ENCODE measurements at regions not wholly inside any gene's neighbourhood (a gene's known extent, or its start where the extent isn't known, plus 50 kb on each side); places are given as distances from the start of the nearest gene placed in this dataset.
"Not testable (repeated sequence)": the region's sequence is repeated elsewhere in the genome, so short reads cannot be mapped to it uniquely, and the experiment has no call there.

DNA sequence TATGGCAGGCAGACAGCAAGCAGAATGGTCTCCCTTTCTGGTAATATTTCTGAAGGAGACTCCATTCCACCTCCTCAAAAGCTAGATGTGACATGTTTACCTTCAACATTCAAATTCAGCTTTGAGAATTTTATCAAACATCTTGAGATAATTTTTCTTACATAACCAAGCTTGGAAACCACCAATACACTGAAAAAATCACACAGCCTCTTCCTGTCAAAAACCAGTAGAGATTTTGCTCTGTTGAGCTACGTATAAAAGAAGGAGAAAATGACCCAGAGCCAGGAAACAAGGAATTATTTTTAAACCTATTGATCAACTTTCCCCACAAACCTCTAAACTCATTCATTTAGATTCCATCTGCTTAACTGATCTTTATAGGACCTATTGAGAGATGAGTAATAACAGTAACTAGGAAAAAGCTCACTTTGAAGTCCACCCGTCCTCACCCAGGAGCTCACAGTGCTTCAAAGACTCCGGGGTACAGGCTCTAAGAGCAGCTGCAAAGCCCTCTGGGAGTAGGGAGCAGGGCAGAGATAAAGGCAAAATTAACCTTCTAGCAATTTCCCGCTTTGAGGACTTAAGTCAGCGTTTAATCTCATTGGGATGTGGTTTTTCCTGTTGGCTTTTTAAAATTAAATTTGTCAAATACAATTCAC lies 318.2 kb upstream of the RASGEF1B start:
- H3K27ac ChIP-seq (ENCODE audit: low read length) = no peak overlapping the region
- no peaks in the 10 kb centered on the region for H3K27me3 ChIP-seq (ENCODE audit: control insufficient read depth, insufficient read depth)
- ATAC-seq = no peak
- H3K4me3 ChIP-seq (ENCODE audit: low read length) = no peak overlapping the region
- H3K4me1 ChIP-seq (ENCODE audit: control insufficient read depth, insufficient read depth, low read length) = no peaks in the 10 kb centered on the region
- intact Hi-C loops (cut with DNase I) = no loop called here
- DNase-seq = no peak
- 73% methylated on average over 5 of the region's 5 CpGs for WGBS
- no peaks in the 10 kb centered on the region for H3K9me3 ChIP-seq (ENCODE audit: control insufficient read depth, low read length)

DNA sequence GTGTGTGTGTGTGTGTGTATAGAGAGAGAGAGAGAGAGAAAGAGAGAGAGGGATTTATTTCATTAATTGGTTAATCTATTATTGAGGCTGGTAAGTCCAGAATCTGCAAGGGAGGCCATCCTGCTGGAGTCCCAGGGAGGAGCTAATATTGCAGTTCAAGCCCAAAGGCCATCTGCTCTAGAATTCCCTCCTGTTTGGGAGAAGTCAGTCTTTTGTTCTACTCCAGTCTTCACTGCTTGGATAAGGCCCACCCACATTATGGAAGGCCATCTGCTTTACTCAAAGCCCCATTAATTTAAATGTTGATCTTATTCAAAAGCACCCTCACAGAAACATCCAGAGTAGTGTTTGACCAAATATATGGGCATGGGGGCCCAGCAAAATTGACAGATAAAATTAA lies 317.5 kb upstream of the RASGEF1B start:
- Histone ChIP-seq H3K4me3 (ENCODE audit: low read length) (no peak overlapping the region), H3K27ac (ENCODE audit: low read length) (no peak overlapping the region), H3K9me3 (ENCODE audit: control insufficient read depth, low read length) (no peaks in the 10 kb centered on the region), H3K4me1 (ENCODE audit: control insufficient read depth, insufficient read depth, low read length) (no peaks in the 10 kb centered on the region), H3K27me3 (ENCODE audit: control insufficient read depth, insufficient read depth) (no peaks in the 10 kb centered on the region)
- intact Hi-C loops (cut with DNase I) = no loop called here
- ATAC-seq = no peak
- no peak for DNase-seq

DNA sequence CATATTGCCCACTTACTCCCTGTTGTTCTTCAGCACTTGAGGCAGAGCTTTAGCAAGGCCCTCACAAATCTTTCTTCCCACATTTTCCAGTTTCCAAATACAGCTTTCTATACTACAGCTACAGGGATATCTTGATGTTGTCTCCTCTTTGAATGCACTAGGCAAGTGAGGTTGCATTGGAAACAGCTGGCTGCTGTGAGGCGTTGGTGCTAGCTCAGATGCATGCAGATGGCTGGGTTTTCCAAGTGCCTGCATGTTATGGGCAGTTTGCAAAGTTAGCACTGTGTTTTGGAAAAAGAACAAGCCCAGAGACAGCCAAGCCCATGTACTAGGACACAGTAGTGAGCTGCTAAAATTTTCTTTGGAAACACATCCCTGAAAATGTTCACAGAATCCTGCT lies 315.1 kb upstream of the RASGEF1B start:
- H3K27ac ChIP-seq (ENCODE audit: low read length) = no peak overlapping the region
- no peaks in the 10 kb centered on the region for H3K27me3 ChIP-seq (ENCODE audit: control insufficient read depth, insufficient read depth)
- H3K9me3 ChIP-seq (ENCODE audit: control insufficient read depth, low read length) = no peaks in the 10 kb centered on the region
- peak in 1 of 2 donors; percentile 16 for ATAC-seq
- intact Hi-C loops (cut with DNase I) = no loop called here
- WGBS = 83% methylated on average over 1 of the region's 1 CpG
- H3K4me3 ChIP-seq (ENCODE audit: low read length) = no peak overlapping the region
- DNase-seq = no peak
- H3K4me1 ChIP-seq (ENCODE audit: control insufficient read depth, insufficient read depth, low read length) = no peaks in the 10 kb centered on the region

DNA sequence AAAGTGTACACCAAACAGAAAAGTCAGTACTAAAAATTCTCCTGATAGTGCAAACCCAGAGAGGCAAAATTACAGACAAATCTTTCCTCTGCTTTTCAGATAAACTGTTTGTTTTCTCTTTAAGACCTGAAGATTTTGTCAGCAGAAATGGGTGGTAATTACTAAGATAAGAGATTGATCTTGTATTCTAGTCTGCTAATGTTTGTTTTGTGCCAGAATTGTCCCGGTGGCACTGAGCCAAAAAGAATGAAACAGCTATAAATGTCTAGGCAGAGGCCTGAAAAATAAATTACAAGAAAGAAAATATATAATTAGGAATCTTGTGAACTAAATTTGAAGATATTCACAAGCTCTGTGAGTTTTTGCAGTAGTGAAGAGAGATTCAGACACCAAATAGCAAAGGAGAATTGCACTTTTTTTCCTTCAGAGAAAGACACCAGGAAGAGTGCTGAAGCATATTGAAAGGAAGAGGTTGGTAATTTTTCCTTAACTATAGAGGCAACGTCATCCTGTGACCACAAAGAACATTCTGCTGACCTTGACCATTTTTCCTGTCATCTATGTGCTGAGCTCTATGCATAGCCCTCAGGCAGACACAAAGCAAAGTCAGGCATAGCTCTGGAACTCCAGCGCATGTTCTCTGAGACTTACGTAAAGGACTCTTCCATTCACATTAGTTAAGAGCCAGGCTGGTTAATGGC lies 314.5 kb upstream of the RASGEF1B start:
- H3K4me1 ChIP-seq (ENCODE audit: control insufficient read depth, insufficient read depth, low read length) = no peaks in the 10 kb centered on the region
- no peak overlapping the region for H3K4me3 ChIP-seq (ENCODE audit: low read length)
- intact Hi-C loops (cut with DNase I) = no loop called here
- 27% methylated on average over 4 of the region's 4 CpGs for WGBS
- DNase-seq = peak in 1 of 3 donors; percentile 28
- no peak overlapping the region for H3K27ac ChIP-seq (ENCODE audit: low read length)
- no peaks in the 10 kb centered on the region for H3K27me3 ChIP-seq (ENCODE audit: control insufficient read depth, insufficient read depth)
- ATAC-seq = peak in 1 of 2 donors; percentile 34
- no peaks in the 10 kb centered on the region for H3K9me3 ChIP-seq (ENCODE audit: control insufficient read depth, low read length)

DNA sequence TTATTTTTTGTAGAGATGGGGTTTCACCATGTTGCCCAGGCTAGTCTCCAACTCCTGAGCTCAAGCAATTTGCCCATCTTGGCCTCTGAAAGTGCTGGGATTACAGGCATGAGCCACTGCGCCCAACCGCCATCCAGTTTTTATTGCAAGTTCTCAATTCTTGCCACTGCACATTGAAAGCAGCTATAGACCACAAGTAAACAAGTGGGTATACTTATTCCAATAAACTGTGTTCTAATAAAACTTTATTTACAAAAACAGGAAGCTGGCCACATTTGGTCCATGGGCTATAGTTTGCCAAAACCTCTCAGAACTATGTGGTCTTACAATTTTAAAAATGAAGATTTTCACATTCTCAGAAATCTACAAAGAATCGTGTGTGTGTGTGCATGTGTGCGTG lies 313.6 kb upstream of the RASGEF1B start:
- Histone ChIP-seq H3K9me3 (ENCODE audit: control insufficient read depth, low read length) (no peaks in the 10 kb centered on the region), H3K27ac (ENCODE audit: low read length) (no peak overlapping the region), H3K4me1 (ENCODE audit: control insufficient read depth, insufficient read depth, low read length) (no peaks in the 10 kb centered on the region), H3K27me3 (ENCODE audit: control insufficient read depth, insufficient read depth) (no peaks in the 10 kb centered on the region), H3K4me3 (ENCODE audit: low read length) (no peak overlapping the region)
- 97% methylated on average over 4 of the region's 4 CpGs for WGBS
- intact Hi-C loops (cut with DNase I) = no loop called here
- DNase-seq = no peak
- ATAC-seq = no peak

DNA sequence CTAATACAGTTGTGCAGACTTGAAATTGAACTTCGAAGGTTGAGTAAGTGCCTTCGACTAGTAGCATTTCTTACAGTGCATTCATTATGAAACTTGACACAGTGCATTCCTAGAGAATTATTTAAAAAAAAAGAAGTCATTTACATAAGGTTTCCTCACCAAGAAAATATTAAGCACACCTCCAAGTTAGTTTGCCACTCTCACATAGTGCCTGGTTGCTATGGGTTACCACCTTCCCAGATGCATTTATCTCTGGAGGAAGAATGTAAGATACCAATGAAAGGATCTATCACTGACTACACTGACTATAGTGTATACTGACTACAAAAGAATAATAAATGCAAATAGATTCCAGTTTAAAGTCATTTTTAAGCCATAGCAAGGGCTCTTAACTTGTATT lies 311.9 kb upstream of the RASGEF1B start:
- Histone ChIP-seq H3K27me3 (ENCODE audit: control insufficient read depth, insufficient read depth) (no peaks in the 10 kb centered on the region), H3K27ac (ENCODE audit: low read length) (no peak overlapping the region), H3K4me1 (ENCODE audit: control insufficient read depth, insufficient read depth, low read length) (no peaks in the 10 kb centered on the region), H3K9me3 (ENCODE audit: control insufficient read depth, low read length) (no peaks in the 10 kb centered on the region), H3K4me3 (ENCODE audit: low read length) (no peak overlapping the region)
- DNase-seq (no peak), ATAC-seq (no peak)
- 96% methylated on average over 2 of the region's 2 CpGs for WGBS
- intact Hi-C loops (cut with DNase I) = no loop called here

DNA sequence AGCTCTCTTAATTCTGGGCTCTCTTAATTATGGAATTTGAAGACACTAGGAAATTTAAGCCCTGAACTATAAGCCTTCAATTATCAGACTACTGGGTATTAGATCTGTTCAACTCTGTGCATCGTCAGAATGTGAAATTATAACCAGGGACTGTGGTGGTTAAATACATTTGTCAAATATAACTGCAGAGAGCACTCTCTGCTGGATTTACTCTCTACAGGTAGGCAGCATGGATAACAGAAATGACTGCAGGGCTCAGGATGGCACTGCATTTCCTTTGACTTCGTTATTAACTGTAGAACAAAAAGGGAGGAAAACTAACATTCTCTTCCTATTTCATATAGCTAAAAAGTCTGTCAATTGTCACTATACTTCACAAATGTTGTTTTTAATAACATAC lies 310.1 kb upstream of the RASGEF1B start:
- Histone ChIP-seq H3K27ac (ENCODE audit: low read length) (no peak overlapping the region), H3K4me3 (ENCODE audit: low read length) (no peak overlapping the region), H3K9me3 (ENCODE audit: control insufficient read depth, low read length) (no peaks in the 10 kb centered on the region), H3K4me1 (ENCODE audit: control insufficient read depth, insufficient read depth, low read length) (no peaks in the 10 kb centered on the region), H3K27me3 (ENCODE audit: control insufficient read depth, insufficient read depth) (no peaks in the 10 kb centered on the region)
- WGBS = 74% methylated on average over 2 of the region's 2 CpGs
- intact Hi-C loops (cut with DNase I) = no loop called here
- DNase-seq (no peak), ATAC-seq (no peak)

DNA sequence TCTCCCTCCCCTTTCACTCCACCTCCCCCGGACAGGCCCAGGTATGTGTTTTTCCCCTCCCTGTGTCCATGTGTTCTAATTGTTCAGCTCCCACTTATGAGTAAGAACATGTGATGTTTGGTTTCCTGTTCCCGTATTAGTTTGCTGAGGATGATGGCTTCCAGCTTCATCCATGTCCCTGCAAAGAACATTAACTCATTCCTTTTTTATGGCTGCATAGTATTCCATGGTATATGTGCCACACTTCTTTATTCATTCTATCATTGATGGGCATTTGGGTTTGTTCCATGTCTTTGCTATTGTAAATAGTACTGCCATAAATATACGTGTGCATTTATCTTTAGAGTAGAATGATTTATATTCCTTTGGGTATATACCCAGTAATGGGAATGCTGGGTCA lies 306.0 kb upstream of the RASGEF1B start:
- H3K27ac ChIP-seq (ENCODE audit: low read length); H3K27me3 ChIP-seq (ENCODE audit: control insufficient read depth, insufficient read depth); DNase-seq; intact Hi-C loops (cut with DNase I); H3K4me1 ChIP-seq (ENCODE audit: control insufficient read depth, insufficient read depth, low read length); ATAC-seq; H3K4me3 ChIP-seq (ENCODE audit: low read length); H3K9me3 ChIP-seq (ENCODE audit: control insufficient read depth, low read length): not testable (repeated sequence)
- 76% methylated on average over 3 of the region's 3 CpGs for WGBS

DNA sequence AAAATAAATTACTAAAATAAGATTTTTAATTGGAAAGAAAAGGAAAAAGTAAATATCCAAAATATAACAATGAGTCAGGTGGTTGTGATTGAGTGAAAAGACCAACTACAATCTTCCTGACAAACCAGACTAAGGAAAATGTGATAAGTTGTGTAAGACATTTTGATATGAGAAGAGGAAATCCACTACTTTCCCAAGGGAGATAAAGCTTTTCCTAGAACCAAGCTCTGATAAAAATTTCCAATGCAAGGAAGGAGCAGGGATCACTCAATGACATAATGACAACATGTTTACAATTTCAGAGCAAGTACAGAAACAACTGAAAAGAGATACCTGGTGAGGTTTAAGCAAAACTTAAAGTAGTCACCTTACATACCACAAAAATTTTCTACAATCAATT lies 305.1 kb upstream of the RASGEF1B start:
- DNase-seq (no peak), ATAC-seq (peak in 1 of 2 donors; percentile 74)
- no peaks in the 10 kb centered on the region for H3K9me3 ChIP-seq (ENCODE audit: control insufficient read depth, low read length)
- intact Hi-C loops (cut with DNase I) = no loop called here
- no peak overlapping the region for H3K27ac ChIP-seq (ENCODE audit: low read length)
- H3K4me1 ChIP-seq (ENCODE audit: control insufficient read depth, insufficient read depth, low read length) = no peaks in the 10 kb centered on the region
- no peak overlapping the region for H3K4me3 ChIP-seq (ENCODE audit: low read length)
- no peaks in the 10 kb centered on the region for H3K27me3 ChIP-seq (ENCODE audit: control insufficient read depth, insufficient read depth)

DNA sequence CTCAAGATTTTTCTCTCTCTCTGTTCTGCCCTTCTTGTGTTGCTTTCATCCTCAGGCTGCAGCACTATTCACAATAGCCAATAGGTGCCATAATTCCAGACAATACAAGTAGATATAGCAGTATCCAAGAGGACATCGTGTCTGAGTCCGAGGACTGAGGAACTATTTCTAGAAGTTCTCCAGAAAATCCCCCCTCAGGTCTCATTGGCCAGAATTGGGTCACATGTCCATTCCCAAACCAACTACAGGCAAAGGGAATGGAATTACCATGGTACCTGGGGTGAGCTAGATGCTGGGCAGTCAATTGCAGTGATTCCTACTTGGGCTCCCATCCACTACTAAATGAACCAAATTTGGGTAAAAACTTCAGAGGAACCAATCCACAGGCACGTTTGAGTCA lies 301.9 kb upstream of the RASGEF1B start:
- H3K4me1 ChIP-seq (ENCODE audit: control insufficient read depth, insufficient read depth, low read length) = no peaks in the 10 kb centered on the region
- H3K27me3 ChIP-seq (ENCODE audit: control insufficient read depth, insufficient read depth) = no peaks in the 10 kb centered on the region
- no peak overlapping the region for H3K27ac ChIP-seq (ENCODE audit: low read length)
- no peak for DNase-seq
- intact Hi-C loops (cut with DNase I) = no loop called here
- no peak for ATAC-seq
- no peaks in the 10 kb centered on the region for H3K9me3 ChIP-seq (ENCODE audit: control insufficient read depth, low read length)
- 88% methylated on average over 3 of the region's 3 CpGs for WGBS
- H3K4me3 ChIP-seq (ENCODE audit: low read length) = no peak overlapping the region

DNA sequence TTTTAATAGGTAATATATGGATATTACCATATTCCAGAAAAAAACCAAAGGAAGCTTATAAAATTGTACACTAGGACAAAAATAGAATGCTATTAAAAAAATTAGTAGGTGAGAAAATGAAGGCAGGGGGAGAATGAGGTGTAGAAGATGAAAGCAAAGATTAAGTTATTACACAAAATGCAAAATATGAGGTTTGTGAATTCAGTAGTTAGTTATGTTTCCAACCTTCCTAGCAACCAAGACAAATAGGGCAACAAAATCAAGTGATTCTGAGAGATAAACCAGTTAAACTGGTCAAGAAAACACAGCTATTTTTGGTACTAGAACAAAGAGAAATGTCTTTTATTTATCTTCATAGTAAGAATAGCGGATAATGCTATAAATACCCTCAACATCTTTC lies 300.0 kb upstream of the RASGEF1B start:
- no peak for ATAC-seq
- no peaks in the 10 kb centered on the region for H3K27me3 ChIP-seq (ENCODE audit: control insufficient read depth, insufficient read depth)
- 57% methylated on average over 1 of the region's 1 CpG for WGBS
- no peaks in the 10 kb centered on the region for H3K9me3 ChIP-seq (ENCODE audit: control insufficient read depth, low read length)
- no peak overlapping the region for H3K4me3 ChIP-seq (ENCODE audit: low read length)
- H3K27ac ChIP-seq (ENCODE audit: low read length) = no peak overlapping the region
- DNase-seq = no peak
- intact Hi-C loops (cut with DNase I) = no loop called here
- no peaks in the 10 kb centered on the region for H3K4me1 ChIP-seq (ENCODE audit: control insufficient read depth, insufficient read depth, low read length)

DNA sequence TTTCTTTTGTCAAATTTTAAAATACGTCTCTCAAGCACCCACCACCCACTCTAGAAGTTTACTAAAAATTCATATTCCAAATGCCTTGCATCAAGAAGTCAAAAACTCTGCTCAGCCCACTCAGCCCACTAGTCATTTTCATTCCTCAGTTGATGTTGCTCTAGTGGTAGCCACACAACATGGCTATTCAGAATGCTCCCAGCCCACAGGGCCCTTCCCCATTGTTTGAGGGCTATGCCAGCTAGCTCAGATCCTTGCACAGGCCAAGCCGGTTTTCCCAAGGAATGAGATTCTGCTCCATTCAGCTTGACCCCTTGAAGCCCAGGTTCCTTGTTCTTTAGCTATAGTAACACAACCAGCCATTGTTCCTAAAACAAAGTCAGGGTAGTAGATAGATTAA lies 297.5 kb upstream of the RASGEF1B start:
- no peaks in the 10 kb centered on the region for H3K9me3 ChIP-seq (ENCODE audit: control insufficient read depth, low read length)
- H3K27ac ChIP-seq (ENCODE audit: low read length) = no peak overlapping the region
- no peak overlapping the region for H3K4me3 ChIP-seq (ENCODE audit: low read length)
- no peaks in the 10 kb centered on the region for H3K4me1 ChIP-seq (ENCODE audit: control insufficient read depth, insufficient read depth, low read length)
- 89% methylated on average over 2 of the region's 2 CpGs for WGBS
- no peaks in the 10 kb centered on the region for H3K27me3 ChIP-seq (ENCODE audit: control insufficient read depth, insufficient read depth)
- DNase-seq (no peak), ATAC-seq (no peak)
- intact Hi-C loops (cut with DNase I) = no loop called here
